B cell (primary cell): ENCODE measurements at regions not wholly inside any gene's neighbourhood (a gene's known extent, or its start where the extent isn't known, plus 50 kb on each side); places are given as distances from the start of the nearest gene placed in this dataset.

Source experiments
- ATAC-seq: fragments of 200-7000 bp; cut with Tn5 transposase; one replicate; pipeline ENCODE4 v1.10.0; 2021; ENCODE audit warnings: low read depth, mild to moderate bottlenecking, moderate number of reproducible peaks, moderate library complexity
- CTCF ChIA-PET: fragments of 350-600 bp; sonication (Branson Sonifier 250); formaldehyde crosslinking; loops from one replicate; lab custom pipeline; 2021; ENCODE audit warnings: antibody characterized with exemption, inconsistent platforms; lab: Charles Lee
- POLR2A ChIA-PET: fragments of 350-600 bp; sonication (Branson Sonifier 250); formaldehyde crosslinking; loops from one replicate; lab custom pipeline; 2021; ENCODE audit warnings: antibody characterized with exemption; lab: Charles Lee
- DNase-seq: peaks from one replicate; pipeline ENCODE4 v3.0.0; 2013
- H2AFZ ChIP-seq: 2 replicates; pipeline ENCODE4 v1.6.1; 2012; ENCODE audit warnings: mild to moderate bottlenecking, low read depth, low read length; ENCODE audit not compliant: insufficient read depth, poor library complexity, severe bottlenecking
- H3K27ac ChIP-seq, 2 donors: 1 replicate in 1 of 2; 2 replicates in 1 of 2; pipeline ENCODE4 v1.5.1; 2012 to 2013; ENCODE audit warnings: low read length in 2 of 2, mild to moderate bottlenecking in 2 of 2, moderate library complexity in 1 of 2
- H3K27me3 ChIP-seq, 4 experiments: fragments of 200-600 bp in 1 of 4; sonication (generic) in 1 of 4; replicated peaks in 1 of 4; 1 replicate in 2 of 4; 2 replicates in 2 of 4; pipeline versions ENCODE4 v1.6.1 to v1.7.0; 2013 to 2016; ENCODE audit warnings: low read length in 3 of 4, mild to moderate bottlenecking in 2 of 4, mixed read lengths in 1 of 4, moderate library complexity in 1 of 4; ENCODE audit not compliant: insufficient read depth in 4 of 4, control insufficient read depth in 3 of 4; ENCODE audit errors: control extremely low read depth in 1 of 4
- H3K36me3 ChIP-seq, 2 experiments: replicated peaks in 1 of 2; 1 replicate in 1 of 2; 2 replicates in 1 of 2; pipeline versions ENCODE4 v1.6.1 to v1.7.1; 2013; ENCODE audit warnings: low read length in 1 of 2; ENCODE audit not compliant: insufficient read depth in 2 of 2, control insufficient read depth in 1 of 2; ENCODE audit errors: control extremely low read depth in 1 of 2, extremely low read depth in 1 of 2
- H3K4me1 ChIP-seq, 2 donors: fragments of 200-600 bp in 1 of 2; sonication (generic) in 1 of 2; 1 replicate in 1 of 2; 2 replicates in 1 of 2; pipeline versions ENCODE4 v1.5.1 to v1.6.1; 2013 to 2017; ENCODE audit warnings: low read length in 2 of 2; ENCODE audit not compliant: control insufficient read depth in 2 of 2, insufficient read depth in 2 of 2
- H3K4me2 ChIP-seq: replicated peaks from 2 replicates; pipeline ENCODE3; 2012; ENCODE audit warnings: mild to moderate bottlenecking, low read depth, low read length; ENCODE audit not compliant: poor library complexity, severe bottlenecking
- H3K4me3 ChIP-seq, 5 experiments: fragments of 200-600 bp in 1 of 5; sonication (generic) in 1 of 5; 1 replicate in 3 of 5; 2 replicates in 2 of 5; pipeline versions ENCODE4 v1.5.1 to v1.7.0; 2011 to 2016; ENCODE audit warnings: low read length in 4 of 5, mild to moderate bottlenecking in 4 of 5, low read depth in 2 of 5, control low read depth in 1 of 5, moderate library complexity in 1 of 5; ENCODE audit not compliant: insufficient read depth in 1 of 5; ENCODE audit errors: control extremely low read depth in 1 of 5, extremely low read depth in 1 of 5
- H3K79me2 ChIP-seq: fragments of 200-600 bp; sonication (generic); one replicate; pipeline ENCODE4 v1.6.0; 2016; ENCODE audit warnings: low read length; ENCODE audit not compliant: control insufficient read depth, insufficient read depth
- H3K9ac ChIP-seq: fragments of 200-600 bp; sonication (generic); 2 replicates; pipeline ENCODE4 v1.6.1; 2017; ENCODE audit warnings: mild to moderate bottlenecking, low read length, moderate library complexity
- H3K9me3 ChIP-seq, 3 donors: one replicate each; pipeline versions ENCODE4 v1.6.1 to v1.7.1; 2013; ENCODE audit warnings: low read length in 2 of 3; ENCODE audit not compliant: control insufficient read depth in 2 of 3, insufficient read depth in 1 of 3; ENCODE audit errors: control extremely low read depth in 1 of 3
- H4K20me1 ChIP-seq: 2 replicates; pipeline ENCODE4 v1.6.0; 2012; ENCODE audit warnings: mild to moderate bottlenecking, low read length; ENCODE audit not compliant: insufficient read depth, control insufficient read depth, poor library complexity, severe bottlenecking
- H3K27ac Mint-ChIP-seq: one replicate; pipeline ENCODE4 v1.8.0; 2021; ENCODE audit warnings: mixed read lengths
- H3K27me3 Mint-ChIP-seq: one replicate; pipeline ENCODE4 v1.8.0; 2021; ENCODE audit warnings: mixed read lengths
- H3K4me1 Mint-ChIP-seq: one replicate; pipeline ENCODE4 v1.8.0; 2021; ENCODE audit warnings: mixed read lengths
- H3K4me3 Mint-ChIP-seq: one replicate; pipeline ENCODE4 v1.8.0; 2021; ENCODE audit warnings: mixed read lengths
- H3K9me3 Mint-ChIP-seq: one replicate; pipeline ENCODE4 v1.8.0; 2022; ENCODE audit warnings: mixed read lengths; ENCODE audit not compliant: insufficient read depth
- CTCF ChIP-seq: fragments of 200-600 bp; IDR thresholded peaks from one replicate; pipeline ENCODE4 v1.8.0; 2022; ENCODE audit warnings: antibody characterized with exemption, mild to moderate bottlenecking
- EZH2 ChIP-seq: IDR thresholded peaks from 2 replicates; pipeline ENCODE4 v1.6.1; 2012; ENCODE audit warnings: borderline replicate concordance, low read depth, mild to moderate bottlenecking, moderate library complexity, low read length; ENCODE audit not compliant: insufficient read depth, poor library complexity, severe bottlenecking
- WGBS: methylation state at CpG from one replicate; pipeline ENCODE4 v1.1.5; 2013; ENCODE audit warnings: missing lambda C conversion rate; ENCODE audit not compliant: insufficient coverage; 5-methylcytosine and 5-hydroxymethylcytosine counted together
- intact Hi-C: fragments of 100-400 bp; cut with micrococcal nuclease; formaldehyde crosslinking; loops from one replicate; pipeline ENCODE4 v1.10.0; 2022

GRCh38 chr2:128524183-128524582 lies 205.5 kb upstream of the HS6ST1 start:
- Histone ChIP-seq H3K27ac (no peak overlapping the region), H3K9ac (no peak overlapping the region), H3K4me3 (no peak overlapping the region), H3K27me3 (peaks cover 0 to 7% (median 2%) of the 10 kb centered on the region in 4 experiments), H2AFZ (no peak overlapping the region), H3K4me1 (peaks cover 9% of the 10 kb centered on the region in 2 donors), H3K9me3 (peaks cover 0 to 4% (median 0%) of the 10 kb centered on the region in 3 donors), H3K79me2 (no peaks in the 10 kb centered on the region), H3K4me2 (no peak overlapping the region), H3K36me3 (no peaks in the 10 kb centered on the region), H4K20me1 (no peaks in the 10 kb centered on the region)
- WGBS: 90% methylated on average over 6 of the region's 6 CpGs
- Mint-ChIP-seq H3K4me1 (peaks cover 1% of the 10 kb centered on the region), H3K27ac (no peak overlapping the region), H3K4me3 (no peak overlapping the region), H3K27me3 (peaks cover 14% of the 10 kb centered on the region), H3K9me3 (no peaks in the 10 kb centered on the region)
- CTCF ChIA-PET: no interaction called here
- POLR2A ChIA-PET: no interaction called here
- DNase-seq: no peak
- intact Hi-C loops: no loop called here
- no peak for TF ChIP-seq EZH2
- ATAC-seq: no peak

- Histone ChIP-seq H3K27ac (no peak overlapping the region), H3K79me2 (no peaks in the 10 kb centered on the region), H2AFZ (no peak overlapping the region), H3K36me3 (no peaks in the 10 kb centered on the region), H3K9ac (no peak overlapping the region), H4K20me1 (no peaks in the 10 kb centered on the region), H3K4me2 (no peak overlapping the region), H3K27me3 (peaks cover 0 to 7% (median 0%) of the 10 kb centered on the region in 4 experiments), H3K4me3 (no peak overlapping the region), H3K9me3 (peaks cover 0 to 4% (median 0%) of the 10 kb centered on the region in 3 donors), H3K4me1 (peaks cover 6 to 8% of the 10 kb centered on the region in 2 donors)
- WGBS: 73% methylated on average over 6 of the region's 6 CpGs
- ChIA-PET CTCF (no interaction called here), POLR2A (no interaction called here)
- Mint-ChIP-seq H3K27ac (no peak overlapping the region), H3K4me3 (no peak overlapping the region), H3K4me1 (peaks cover 1% of the 10 kb centered on the region), H3K9me3 (no peaks in the 10 kb centered on the region), H3K27me3 (peaks cover 14% of the 10 kb centered on the region)
- DNase-seq: no peak
- no peak for ATAC-seq
- intact Hi-C loops: no loop called here
- TF ChIP-seq EZH2 (no peak), CTCF (no peak)
Observed at GRCh38 chr2:128525653-128526052, 207.0 kb upstream of the HS6ST1 start.
